Lower leg skin (tissue), 3 donors: ENCODE measurements at regions not wholly inside any gene's neighbourhood (a gene's known extent, or its start where the extent isn't known, plus 50 kb on each side); places are given as distances from the start of the nearest gene placed in this dataset.

Source experiments
- CTCF ChIP-seq, 3 donors: fragments of 450-650 bp; IDR thresholded peaks; one replicate each; pipeline ENCODE4 v1.5.1; 2016; ENCODE audit warnings: antibody characterized with exemption in 3 of 3, mild to moderate bottlenecking in 3 of 3, moderate library complexity in 2 of 3
- POLR2A ChIP-seq, 2 donors: fragments of 450-650 bp; IDR thresholded peaks; one replicate each; pipeline ENCODE4 v1.6.1; 2016 to 2017; ENCODE audit warnings: antibody characterized with exemption in 2 of 2, mild to moderate bottlenecking in 1 of 2, moderate library complexity in 1 of 2

- no peak for TF ChIP-seq CTCF (IDR thresholded peaks at IDR 0.05)
- TF ChIP-seq POLR2A (IDR thresholded peaks at IDR 0.05) = no peak
Observed at GRCh38 chr4:22957774-22958309, 265.1 kb downstream of the GBA3 start.
